Nephron (organoid): ENCODE measurements at regions not wholly inside any gene's neighbourhood (a gene's known extent, or its start where the extent isn't known, plus 50 kb on each side); places are given as distances from the start of the nearest gene placed in this dataset.

Source experiments
- H3K27ac Mint-ChIP-seq, 3 experiments: 2 replicates each; pipeline ENCODE4 v1.8.0; 2020; ENCODE audit warnings: mixed read lengths in 3 of 3, mild to moderate bottlenecking in 2 of 3, moderate library complexity in 1 of 3
- H3K27me3 Mint-ChIP-seq: 2 replicates; pipeline ENCODE4 v1.8.0; 2021; ENCODE audit warnings: low read depth, mild to moderate bottlenecking, moderate library complexity, mixed read lengths
- H3K36me3 Mint-ChIP-seq: 2 replicates; pipeline ENCODE4 v1.8.0; 2020; ENCODE audit warnings: low read depth, mixed read lengths
- H3K4me1 Mint-ChIP-seq: 2 replicates; pipeline ENCODE4 v1.8.0; 2020; ENCODE audit warnings: mixed read lengths
- H3K4me3 Mint-ChIP-seq, 3 experiments: 2 replicates each; pipeline ENCODE4 v1.8.0; 2020; ENCODE audit warnings: mild to moderate bottlenecking in 3 of 3, mixed read lengths in 3 of 3, moderate library complexity in 2 of 3
- H3K9me3 Mint-ChIP-seq: 2 replicates; pipeline ENCODE4 v1.8.0; 2020; ENCODE audit warnings: mixed read lengths
- CTCF ChIP-seq, 3 experiments: fragments of 200-600 bp; sonication (generic); IDR thresholded peaks; one replicate each; pipeline ENCODE4 v1.5.0; 2021; ENCODE audit warnings: antibody characterized with exemption in 3 of 3; ENCODE audit not compliant: unreplicated experiment in 3 of 3

GRCh38 chr9:118575341-118576070, 793.7 kb downstream of the BRINP1 start:
- Mint-ChIP-seq H3K36me3 (no peaks in the 10 kb centered on the region), H3K27me3 (no peaks in the 10 kb centered on the region), H3K4me1 (no peaks in the 10 kb centered on the region), H3K4me3 (no peak overlapping the region), H3K27ac (no peak overlapping the region), H3K9me3 (peaks cover 14% of the 10 kb centered on the region)
- TF ChIP-seq CTCF (IDR thresholded peaks at IDR 0.05; ENCODE audit: unreplicated experiment in 3 of 3) = no peak

GRCh38 chr9:118577121-118577520, 792.1 kb downstream of the BRINP1 start:
- Mint-ChIP-seq H3K27me3 (no peaks in the 10 kb centered on the region), H3K9me3 (peaks cover 14% of the 10 kb centered on the region), H3K4me1 (no peaks in the 10 kb centered on the region), H3K27ac (no peak overlapping the region), H3K4me3 (no peak overlapping the region), H3K36me3 (no peaks in the 10 kb centered on the region)
- no peak for TF ChIP-seq CTCF (IDR thresholded peaks at IDR 0.05; ENCODE audit: unreplicated experiment in 3 of 3)

GRCh38 chr9:118578467-118578866, 790.8 kb downstream of the BRINP1 start:
- TF ChIP-seq CTCF (IDR thresholded peaks at IDR 0.05; ENCODE audit: unreplicated experiment in 3 of 3) = no peak
- H3K4me1 Mint-ChIP-seq = no peaks in the 10 kb centered on the region
- H3K27ac Mint-ChIP-seq = no peak overlapping the region
- H3K27me3 Mint-ChIP-seq = no peaks in the 10 kb centered on the region
- H3K36me3 Mint-ChIP-seq = no peaks in the 10 kb centered on the region
- no peak overlapping the region for H3K4me3 Mint-ChIP-seq
- H3K9me3 Mint-ChIP-seq = peaks cover 14% of the 10 kb centered on the region

GRCh38 chr9:118583414-118583813, 785.8 kb downstream of the BRINP1 start:
- TF ChIP-seq CTCF (IDR thresholded peaks at IDR 0.05; ENCODE audit: unreplicated experiment in 3 of 3) = no peak
- Mint-ChIP-seq H3K27ac (no peak overlapping the region), H3K9me3 (peaks cover 2% of the 10 kb centered on the region), H3K36me3 (no peaks in the 10 kb centered on the region), H3K27me3 (no peaks in the 10 kb centered on the region), H3K4me1 (no peaks in the 10 kb centered on the region), H3K4me3 (no peak overlapping the region)

- no peak overlapping the region for H3K27ac Mint-ChIP-seq
- H3K27me3 Mint-ChIP-seq = no peaks in the 10 kb centered on the region
- H3K36me3 Mint-ChIP-seq = no peaks in the 10 kb centered on the region
- no peak overlapping the region for H3K4me3 Mint-ChIP-seq
- peaks cover 2% of the 10 kb centered on the region for H3K9me3 Mint-ChIP-seq
- no peak for TF ChIP-seq CTCF (IDR thresholded peaks at IDR 0.05; ENCODE audit: unreplicated experiment in 3 of 3)
- no peaks in the 10 kb centered on the region for H3K4me1 Mint-ChIP-seq
Measured at GRCh38 chr9:118586978-118587377, 782.3 kb downstream of the BRINP1 start.

- Mint-ChIP-seq H3K27ac (no peak overlapping the region), H3K4me3 (no peak overlapping the region), H3K27me3 (no peaks in the 10 kb centered on the region), H3K4me1 (no peaks in the 10 kb centered on the region), H3K9me3 (no peaks in the 10 kb centered on the region), H3K36me3 (no peaks in the 10 kb centered on the region)
- no peak for TF ChIP-seq CTCF (IDR thresholded peaks at IDR 0.05; ENCODE audit: unreplicated experiment in 3 of 3)
Measured at GRCh38 chr9:118594428-118594827, 774.8 kb downstream of the BRINP1 start.
